SW480 (cell line): ENCODE measurements at regions not wholly inside any gene's neighbourhood (a gene's known extent, or its start where the extent isn't known, plus 50 kb on each side); places are given as distances from the start of the nearest gene placed in this dataset.

Experiments used
- DNase-seq: peaks from one replicate; pipeline ENCODE4 v3.0.0-alpha.2; 2016; ENCODE audit warnings: low spot score

DNA sequence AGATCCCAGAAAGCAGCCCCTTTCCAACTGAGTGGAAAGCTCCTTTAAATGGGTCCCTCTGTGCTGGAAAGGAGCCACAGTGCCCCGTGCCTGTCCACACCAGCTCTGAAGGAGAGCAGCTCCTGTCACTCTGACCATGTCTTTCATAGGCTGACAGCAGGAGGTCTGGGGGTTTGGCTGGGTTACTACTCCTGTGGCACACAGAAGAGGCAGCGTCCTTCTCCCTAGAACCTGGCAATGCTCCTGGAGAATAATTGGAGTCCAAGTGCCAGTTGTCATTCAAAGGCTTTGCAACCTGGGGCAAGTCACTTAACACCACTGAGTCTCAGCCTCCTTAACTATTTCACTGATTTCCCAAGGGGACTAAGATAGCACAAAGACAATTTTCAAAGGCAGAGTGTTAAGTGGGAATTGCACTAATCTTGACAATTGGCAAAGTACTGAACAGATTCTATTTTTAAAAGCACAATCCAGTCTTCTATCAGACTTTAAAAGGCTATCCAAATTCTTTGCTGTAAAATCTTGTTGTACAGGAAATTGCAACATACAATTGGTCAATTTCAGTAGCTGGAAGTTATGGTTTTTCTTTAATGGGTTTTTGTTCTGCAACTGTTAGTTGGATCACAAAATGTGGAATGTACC, 457.2 kb downstream of the KIF16B start:
- no peak for DNase-seq

GRCh38 chr20:16113736-16114135, 459.5 kb downstream of the KIF16B start:
- DNase-seq, result no peak

- no peak for DNase-seq
Observed at GRCh38 chr20:16111852-16112412, 461.3 kb downstream of the KIF16B start.

GRCh38 chr20:16111172-16111832, 461.9 kb downstream of the KIF16B start:
- DNase-seq, result no peak

DNA sequence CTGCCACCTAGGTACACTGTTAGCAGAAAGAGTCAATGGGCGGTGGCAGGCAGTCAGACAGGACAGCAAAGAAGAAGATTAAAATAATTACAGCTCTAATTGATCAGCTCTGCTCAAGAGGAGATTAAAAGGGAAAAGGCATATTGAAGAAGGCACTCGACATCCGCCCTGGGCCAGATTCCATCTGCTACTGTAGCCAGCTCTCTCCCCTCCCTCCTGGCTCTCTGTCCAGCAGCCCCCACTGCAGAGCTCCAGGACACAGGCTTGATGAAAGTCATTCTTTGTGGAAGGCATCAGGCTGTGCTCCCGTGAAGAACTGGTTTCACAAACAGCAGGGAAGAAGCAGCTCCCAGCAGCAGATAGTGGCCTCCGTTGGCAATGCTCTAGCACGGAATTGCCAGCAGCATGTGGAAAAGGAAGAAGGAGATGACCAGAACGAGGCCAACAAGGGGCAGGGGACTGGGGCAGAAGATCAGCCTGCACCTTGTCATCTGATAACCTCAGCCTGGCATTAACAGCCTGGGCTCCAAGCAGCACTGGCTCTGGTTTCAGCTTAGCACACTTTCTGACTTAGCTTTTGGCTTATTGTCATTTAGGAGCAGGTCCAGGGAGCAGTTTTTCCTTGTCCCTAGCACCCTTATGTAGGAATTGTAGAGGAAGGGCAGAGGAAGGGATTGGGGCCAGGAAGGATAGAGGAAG, 465.9 kb downstream of the KIF16B start:
- no peak for DNase-seq

- no peak for DNase-seq
Observed at GRCh38 chr20:16106191-16106849, 466.9 kb downstream of the KIF16B start.

DNA sequence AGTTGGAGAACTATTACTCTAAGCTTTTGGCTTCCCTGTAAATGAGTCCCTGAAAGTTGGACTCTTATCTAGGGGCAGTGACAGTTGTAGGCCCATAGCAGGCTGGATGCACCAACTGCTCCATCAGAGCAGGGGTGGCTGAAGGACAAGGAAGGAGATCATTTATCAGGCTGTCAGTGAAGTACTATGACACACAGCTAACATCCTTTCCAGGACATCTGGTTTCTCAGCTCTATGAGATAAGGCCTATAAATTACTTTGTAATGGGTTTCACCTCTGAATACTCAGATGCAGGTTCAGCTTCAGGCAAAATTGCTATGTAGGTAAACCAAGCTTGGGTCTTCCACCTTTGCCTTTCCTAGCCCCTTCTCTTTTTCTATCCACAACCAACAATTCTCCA, 468.5 kb downstream of the KIF16B start:
- no peak for DNase-seq
